Heart left ventricle (tissue), 16 donors: ENCODE measurements at regions not wholly inside any gene's neighbourhood (a gene's known extent, or its start where the extent isn't known, plus 50 kb on each side); places are given as distances from the start of the nearest gene placed in this dataset.

Experiments
- ATAC-seq, 4 donors: fragments of 200-7000 bp; cut with Tn5 transposase; one replicate each; pipeline ENCODE4 v1.9.1; 2020 to 2022; ENCODE audit warnings: moderate library complexity in 4 of 4, mild to moderate bottlenecking in 3 of 4, moderate number of reproducible peaks in 1 of 4
- DNase-seq, 5 donors: peaks; one replicate each; pipeline ENCODE4 v3.0.0-alpha.2; 2020
- H3K27ac ChIP-seq, 12 donors: fragments of 200-600 bp; sonication (generic) in 4 of 12; one replicate each; pipeline versions ENCODE4 v1.5.0 to v1.8.0; 2016 to 2022; ENCODE audit warnings: mild to moderate bottlenecking in 2 of 12
- H3K27me3 ChIP-seq, 9 donors: fragments of 200-600 bp; sonication (generic) in 2 of 9; one replicate each; pipeline versions ENCODE4 v1.5.1 to v1.8.0; 2016 to 2022; ENCODE audit warnings: mild to moderate bottlenecking in 3 of 9
- H3K36me3 ChIP-seq, 9 donors: fragments of 200-600 bp; sonication (generic) in 2 of 9; one replicate each; pipeline versions ENCODE4 v1.5.0 to v1.8.0; 2018 to 2022; ENCODE audit warnings: mild to moderate bottlenecking in 2 of 9
- H3K4me1 ChIP-seq, 12 donors: fragments of 200-600 bp; sonication (generic) in 4 of 12; one replicate each; pipeline versions ENCODE4 v1.5.0 to v1.8.0; 2016 to 2022; ENCODE audit warnings: mild to moderate bottlenecking in 3 of 12
- H3K4me3 ChIP-seq, 12 donors: fragments of 200-600 bp; sonication (generic) in 4 of 12; one replicate each; pipeline versions ENCODE4 v1.5.0 to v1.8.0; 2017 to 2022; ENCODE audit warnings: mild to moderate bottlenecking in 9 of 12, moderate library complexity in 4 of 12
- H3K9me3 ChIP-seq, 12 donors: fragments of 200-600 bp; sonication (generic) in 4 of 12; one replicate each; pipeline versions ENCODE4 v1.5.0 to v1.8.0; 2016 to 2022; ENCODE audit warnings: mild to moderate bottlenecking in 1 of 12
- CTCF ChIP-seq, 12 donors: fragments of 200-600 bp; sonication (generic) in 4 of 12; IDR thresholded peaks; one replicate each; pipeline versions ENCODE4 v1.5.0 to v1.8.0; 2018 to 2022; ENCODE audit warnings: antibody characterized with exemption in 12 of 12, mild to moderate bottlenecking in 5 of 12
- POLR2A ChIP-seq, 2 donors: fragments of 450-650 bp; IDR thresholded peaks; one replicate each; pipeline ENCODE4 v1.6.1; 2017; ENCODE audit warnings: antibody characterized with exemption in 2 of 2, mild to moderate bottlenecking in 2 of 2, moderate library complexity in 2 of 2
- WGBS, 4 donors: extraction: QIAGEN DNeasy Blood & Tissue Kit in 2 of 4; methylation state at CpG; one replicate each; pipeline versions ENCODE4 v1.1.5 to v1.1.7; 2013 to 2018; 5-methylcytosine and 5-hydroxymethylcytosine counted together
- intact Hi-C, 10 donors: fragments of 100-400 bp; cut with DNase I; formaldehyde crosslinking; loops; one replicate each; pipeline versions ENCODE4 v1.11.1 to v1.14.2; 2022
- donor health status: ischemic (EF 13 %, LVEDD 7.1; RV severe dilation, severe dysfunction).
- donor health status: healthy with polysubstance abuse.
- donor health status: DM: no; HTN: yes; CAD: no.
- donor health status: DM: no; HTN: no; CAD: no.
- donor health status: ischemic (EF 25% LVEDD 6.9; RV normal size, moderate dysfunction).
- donor health status: ischemic (EF 25% LVEDD 5.7; RV mildly dilated, moderate dysfunction).
- donor health status: healthy.
- donor health status: DM: yes; HTN: yes; CAD: no.
- donor health status: ischemic (EF 35%, LVEDD 5.7; RV mildly dilated, moderate dysfunction).
- donor health status: nonischemic (EF 11% LVEDD 7.7; RV severe dilation, severe dysfunction).
- donor health status: DM: yes; HTN: yes; CAD: no.
- donor health status: PGD.
- donor health status: ischemic (EF 29% LVEDD 5.4; RV normal size, mild dysfunction).
- donor health status: nonischemic (EF 23%, LVEDD 6.1; RV moderate dilation, normal function).

- Histone ChIP-seq H3K27ac (no peak overlapping the region), H3K27me3 (no peaks in the 10 kb centered on the region), H3K36me3 (no peaks in the 10 kb centered on the region), H3K4me1 (peaks cover 0 to 6% (median 0%) of the 10 kb centered on the region in 12 donors), H3K9me3 (peaks cover 0 to 9% (median 4%) of the 10 kb centered on the region in 12 donors), H3K4me3 (no peak overlapping the region)
- 88 to 95% (median 91%) methylated on average over 1 of the region's 1 CpG for WGBS, 4 donors
- intact Hi-C loops = no loop called here
- no peak for TF ChIP-seq POLR2A (IDR thresholded peaks at IDR 0.05)
- TF ChIP-seq CTCF (IDR thresholded peaks at IDR 0.05) = no peak
- ATAC-seq (no peak), DNase-seq (no peak)
These were observed 413.2 kb downstream of the FLRT2 start for GRCh38 chr14:85943192-85943591.

GRCh38 chr14:85934886-85935254 lies 404.9 kb downstream of the FLRT2 start:
- H3K4me3 ChIP-seq = peak overlapping the region in 11 of 12 donors; percentile 13 to 64 (median 49)
- DNase-seq (no peak), ATAC-seq (no peak)
- H3K27me3 ChIP-seq = no peaks in the 10 kb centered on the region
- H3K27ac ChIP-seq = peak overlapping the region in 11 of 12 donors; percentile 6 to 85 (median 32)
- intact Hi-C loops = no loop called here
- WGBS, 4 donors = 53 to 65% (median 61%) methylated on average over 3 of the region's 3 CpGs
- H3K9me3 ChIP-seq = peaks cover 0 to 16% (median 9%) of the 10 kb centered on the region in 12 donors
- TF ChIP-seq POLR2A (IDR thresholded peaks at IDR 0.05) (no peak), CTCF (IDR thresholded peaks at IDR 0.05) (no peak)
- peaks cover 0 to 14% (median 0%) of the 10 kb centered on the region in 12 donors for H3K4me1 ChIP-seq
- no peaks in the 10 kb centered on the region for H3K36me3 ChIP-seq

GRCh38 chr14:85934123-85934885 lies 404.4 kb downstream of the FLRT2 start:
- intact Hi-C loops = no loop called here
- TF ChIP-seq POLR2A (IDR thresholded peaks at IDR 0.05) = no peak
- no peak for TF ChIP-seq CTCF (IDR thresholded peaks at IDR 0.05)
- DNase-seq = peak in 3 of 5 donors; percentile 12 to 33 (median 26)
- H3K9me3 ChIP-seq = peaks cover 0 to 16% (median 9%) of the 10 kb centered on the region in 12 donors
- peak in 3 of 4 donors; percentile 53 to 74 (median 63) for ATAC-seq
- H3K36me3 ChIP-seq = no peaks in the 10 kb centered on the region
- H3K27me3 ChIP-seq = no peaks in the 10 kb centered on the region
- 63 to 73% (median 65%) methylated on average over 12 of the region's 12 CpGs for WGBS, 4 donors
- H3K4me1 ChIP-seq = peaks cover 0 to 14% (median 0%) of the 10 kb centered on the region in 12 donors
- peak overlapping the region in 11 of 12 donors; percentile 13 to 64 (median 49) for H3K4me3 ChIP-seq
- peak overlapping the region in 11 of 12 donors; percentile 6 to 85 (median 32) for H3K27ac ChIP-seq

- H3K36me3 ChIP-seq = no peaks in the 10 kb centered on the region
- H3K4me1 ChIP-seq = no peaks in the 10 kb centered on the region
- DNase-seq (no peak), ATAC-seq (no peak)
- H3K9me3 ChIP-seq = peaks cover 0 to 3% (median 0%) of the 10 kb centered on the region in 12 donors
- TF ChIP-seq POLR2A (IDR thresholded peaks at IDR 0.05) = no peak
- no peak for TF ChIP-seq CTCF (IDR thresholded peaks at IDR 0.05)
- H3K27ac ChIP-seq = no peak overlapping the region
- WGBS, 4 donors = 29 to 46% (median 37%) methylated on average over 3 of the region's 3 CpGs
- H3K4me3 ChIP-seq = no peak overlapping the region
- intact Hi-C loops = no loop called here
- H3K27me3 ChIP-seq = no peaks in the 10 kb centered on the region
These were observed 391.3 kb downstream of the FLRT2 start for GRCh38 chr14:85921241-85921640.
